Stimulated activated naive CD4-positive, alpha-beta T cell (primary cell): ENCODE measurements at regions not wholly inside any gene's neighbourhood (a gene's known extent, or its start where the extent isn't known, plus 50 kb on each side); places are given as distances from the start of the nearest gene placed in this dataset.
"Not testable (repeated sequence)": the region's sequence is repeated elsewhere in the genome, so short reads cannot be mapped to it uniquely, and the experiment has no call there.

ENCODE experiments used
- DNase-seq, 6 experiments: peaks; one replicate each; lab custom pipeline; 2025; lab: John Stamatoyannopoulos, UW

DNA sequence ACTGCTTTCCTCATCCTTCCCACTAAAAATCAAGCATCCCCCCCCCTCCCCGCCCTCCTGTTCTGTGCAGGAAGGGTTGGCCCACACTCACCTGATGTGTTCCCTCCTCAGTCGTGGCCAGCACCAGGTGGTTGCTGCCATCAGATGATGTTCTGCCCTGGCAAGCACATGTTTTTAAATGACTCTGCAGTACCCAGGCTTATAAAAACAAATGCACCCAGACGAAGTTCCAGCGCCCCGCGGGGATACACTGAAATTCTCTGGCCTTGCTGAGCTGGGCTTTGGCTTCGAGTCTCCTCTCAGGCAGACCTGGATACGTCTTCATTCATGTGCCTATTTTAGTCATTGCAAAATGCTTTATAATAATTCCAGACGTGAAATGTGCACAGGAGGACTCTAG is 316.3 kb downstream of the DLEU7 start:
- DNase-seq, result no peak

DNA sequence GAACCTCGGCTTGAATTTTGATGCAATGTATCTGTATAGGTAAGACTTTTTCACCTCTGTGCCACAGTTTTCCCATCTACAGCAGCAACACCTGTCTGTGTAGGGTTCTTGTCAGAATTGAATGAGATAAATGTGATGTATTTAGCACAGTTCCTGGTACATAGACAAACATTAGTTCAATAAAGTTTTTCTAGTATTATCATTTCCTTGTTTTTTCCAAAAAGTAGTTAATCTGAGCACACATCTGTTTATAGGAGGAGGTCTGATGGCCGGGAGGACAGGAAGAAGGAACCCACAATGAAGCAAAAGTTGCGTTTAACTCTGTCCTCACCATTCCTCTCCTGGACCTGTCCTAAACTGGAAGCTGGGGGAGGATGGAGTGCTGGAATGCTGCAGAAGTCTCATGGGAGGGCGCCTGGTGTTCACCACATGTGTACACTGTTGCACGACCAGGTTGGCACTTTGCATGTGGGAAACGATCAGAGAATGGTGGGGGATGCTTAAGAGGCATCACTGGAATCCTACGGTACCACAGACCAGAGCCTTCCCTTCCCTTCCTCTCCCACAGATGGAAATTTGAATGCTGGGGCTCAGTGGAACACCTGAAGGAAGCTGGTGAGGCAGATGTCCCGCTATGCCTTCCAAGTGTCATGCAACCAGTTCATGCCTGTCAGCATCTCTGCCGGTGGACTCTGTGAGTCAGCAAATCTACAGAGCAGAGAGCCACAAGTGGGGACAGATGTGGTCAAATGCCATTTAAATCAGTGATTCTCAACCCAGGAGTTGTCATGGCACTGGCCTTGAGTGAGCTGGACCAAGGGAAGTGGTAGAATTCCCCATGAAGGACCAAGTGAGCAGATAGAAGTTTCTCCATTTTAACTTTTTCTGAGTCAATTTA is 315.6 kb downstream of the DLEU7 start:
- no peak for DNase-seq

DNA sequence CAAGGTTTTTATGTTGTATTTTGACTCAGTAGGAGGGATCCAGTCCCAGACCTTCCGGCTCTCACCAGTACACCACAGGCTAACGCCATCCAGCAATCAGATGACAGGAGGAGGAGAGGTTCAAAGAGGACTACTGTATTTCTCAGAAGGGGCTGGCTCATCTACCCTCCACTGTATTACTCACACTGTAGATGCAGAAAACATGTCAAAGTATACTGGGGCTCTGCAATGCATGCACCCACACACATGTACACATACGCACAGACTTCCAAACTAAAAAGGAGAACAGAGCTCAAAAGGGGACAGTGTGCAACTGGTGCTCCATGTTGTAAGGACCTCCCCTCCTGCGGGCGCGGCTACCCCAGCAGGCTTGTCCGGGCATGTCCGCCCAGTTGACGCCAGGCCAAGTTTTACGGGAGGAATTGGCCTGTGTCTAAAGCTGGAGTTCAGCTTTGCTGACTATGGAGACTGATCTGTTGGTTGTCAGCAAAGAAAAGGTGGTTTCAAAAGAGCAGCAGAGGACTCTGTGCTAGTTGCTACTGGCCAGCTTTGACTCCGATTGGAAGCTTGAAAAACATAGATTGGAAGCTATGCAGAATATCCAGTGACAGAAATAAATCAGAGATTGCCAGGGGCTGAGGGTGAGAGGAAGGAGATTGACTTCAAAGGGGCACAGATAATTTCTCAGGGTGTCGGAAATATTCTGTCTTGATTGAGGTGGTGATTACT is 314.2 kb downstream of the DLEU7 start:
- no peak for DNase-seq

DNA sequence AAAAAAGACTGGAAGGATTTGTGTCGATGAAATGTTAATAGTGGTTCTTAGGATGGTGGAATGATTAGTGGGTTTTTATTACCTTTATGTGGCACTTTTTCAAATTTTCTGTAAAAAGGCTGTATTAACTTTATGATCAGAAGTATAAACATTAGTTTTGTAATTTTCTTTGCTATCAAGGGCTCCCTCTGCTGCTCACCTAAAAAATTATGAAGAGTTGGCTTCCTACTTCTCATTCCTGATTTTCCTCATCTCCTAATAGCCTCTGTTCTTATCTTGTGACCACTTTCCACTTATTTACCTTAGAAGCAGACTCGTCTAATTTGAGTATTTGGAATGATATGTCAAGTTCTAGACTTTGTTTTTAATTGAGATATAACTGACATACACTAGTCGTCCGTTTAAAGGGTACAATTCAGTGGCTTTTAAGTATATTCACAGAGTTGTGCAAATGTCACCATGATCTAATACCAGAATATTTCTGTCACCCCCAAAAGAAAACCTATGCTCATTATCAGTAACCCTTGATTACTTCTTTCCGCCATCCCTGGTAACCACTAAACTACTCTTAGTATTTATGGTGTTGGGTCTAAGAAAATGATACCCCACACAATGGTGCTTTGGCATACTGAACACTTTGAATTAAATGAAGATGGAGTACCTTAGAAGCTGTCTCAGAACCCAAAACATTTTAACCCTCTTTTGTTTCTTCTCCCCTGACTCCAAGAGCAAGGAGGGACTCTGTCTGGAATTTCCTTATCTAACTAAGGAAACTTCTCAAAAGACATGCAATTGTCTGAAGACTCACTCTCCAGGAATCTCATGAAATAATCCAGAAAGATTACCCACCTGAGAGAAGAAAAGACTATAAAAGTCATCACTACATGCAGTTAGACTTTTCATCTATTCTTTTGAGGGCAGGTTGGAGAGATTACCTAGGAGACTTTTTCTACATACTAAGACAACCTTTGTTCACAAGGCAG is 311.3 kb downstream of the DLEU7 start:
- no peak for DNase-seq

DNA sequence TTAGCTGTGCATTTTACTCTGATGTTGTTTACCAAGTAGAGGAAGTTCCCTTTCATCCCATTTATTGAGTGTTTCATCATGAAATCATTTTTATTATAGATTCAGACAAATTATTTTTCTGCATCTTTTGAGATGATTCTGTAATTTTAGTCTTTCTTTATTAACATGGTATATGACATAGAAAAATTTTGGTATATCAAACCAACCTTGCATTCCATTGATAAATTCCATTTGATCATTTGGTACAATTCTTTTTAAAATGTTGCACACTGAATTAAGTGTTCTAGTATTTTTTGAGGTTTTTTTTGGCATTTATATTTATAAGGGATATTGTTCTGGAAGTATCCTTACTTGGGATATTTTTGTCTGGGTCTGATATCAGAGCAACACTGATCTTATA is 308.4 kb downstream of the DLEU7 start:
- DNase-seq, result peak in 1 of 6 experiments; percentile 7

DNA sequence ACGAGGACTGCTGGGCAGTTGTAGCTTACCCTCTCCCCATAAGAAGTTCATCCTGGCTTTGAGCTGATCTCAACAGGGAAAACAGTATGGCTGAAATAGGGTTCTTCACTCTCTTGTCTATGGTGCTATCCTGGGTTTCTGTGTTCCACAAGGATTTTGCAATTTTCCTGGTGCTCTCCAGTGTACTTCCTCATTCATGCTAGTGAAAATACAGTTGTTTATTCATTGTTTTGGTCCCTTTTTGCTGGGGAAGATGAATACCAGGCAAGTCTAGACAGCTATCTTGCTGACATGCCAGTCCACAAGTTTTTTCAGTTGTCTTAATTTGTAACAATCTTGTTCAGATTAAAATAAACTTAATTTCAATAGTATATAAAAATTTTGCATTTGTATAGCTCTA is 306.5 kb downstream of the DLEU7 start:
- no peak for DNase-seq

DNA sequence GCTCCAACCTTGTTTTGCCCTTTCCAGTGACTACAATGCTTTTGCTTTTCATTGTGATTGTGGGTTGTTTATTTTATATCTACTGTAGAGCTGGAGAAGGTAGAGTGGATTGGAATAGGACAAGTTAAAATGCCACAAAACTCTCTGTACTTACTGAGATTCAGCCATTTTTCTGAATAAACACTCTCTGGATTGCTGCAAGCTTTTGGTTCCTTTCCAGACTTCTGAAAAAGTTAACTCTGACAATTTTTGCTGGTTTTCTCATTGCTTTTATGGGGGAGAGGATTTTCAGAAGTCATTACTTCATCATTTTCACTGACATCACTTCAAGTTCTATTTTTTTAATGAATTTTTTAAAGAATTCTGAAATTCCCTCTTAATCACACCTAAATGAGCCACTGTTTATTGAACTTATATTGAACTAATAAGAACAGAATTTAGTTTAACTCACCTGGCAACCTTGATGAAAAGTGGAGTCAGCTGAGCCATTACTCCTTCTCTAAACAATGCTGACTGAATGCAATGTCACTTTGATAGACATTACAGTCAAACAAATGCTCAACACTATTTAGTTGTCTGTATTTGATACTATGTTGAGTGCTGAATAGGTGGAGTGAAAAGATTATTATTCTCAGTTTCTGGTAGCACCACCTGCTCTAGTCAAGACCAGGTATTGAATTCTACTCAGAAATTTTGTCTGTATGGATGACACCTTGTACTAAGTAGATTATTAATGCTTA is 303.5 kb downstream of the DLEU7 start:
- no peak for DNase-seq

DNA sequence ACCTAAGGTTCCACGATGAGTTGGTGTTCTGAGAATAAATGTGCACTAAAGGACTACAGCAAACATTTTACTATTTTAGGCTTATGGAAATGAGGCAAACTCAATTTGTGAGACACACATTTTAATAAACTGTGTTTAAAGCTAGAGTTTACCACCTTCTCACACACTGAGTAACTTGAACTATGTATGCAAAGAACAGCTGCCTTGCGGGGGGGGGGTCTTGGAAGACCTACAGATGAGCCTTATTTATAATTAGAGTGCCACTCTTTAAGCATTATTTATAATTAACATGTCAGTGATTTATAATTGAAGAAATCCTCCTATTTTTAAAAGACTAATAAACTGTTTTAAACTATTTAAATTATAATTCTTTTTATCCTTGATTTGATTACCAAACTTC is 300.4 kb downstream of the DLEU7 start:
- no peak for DNase-seq

DNA sequence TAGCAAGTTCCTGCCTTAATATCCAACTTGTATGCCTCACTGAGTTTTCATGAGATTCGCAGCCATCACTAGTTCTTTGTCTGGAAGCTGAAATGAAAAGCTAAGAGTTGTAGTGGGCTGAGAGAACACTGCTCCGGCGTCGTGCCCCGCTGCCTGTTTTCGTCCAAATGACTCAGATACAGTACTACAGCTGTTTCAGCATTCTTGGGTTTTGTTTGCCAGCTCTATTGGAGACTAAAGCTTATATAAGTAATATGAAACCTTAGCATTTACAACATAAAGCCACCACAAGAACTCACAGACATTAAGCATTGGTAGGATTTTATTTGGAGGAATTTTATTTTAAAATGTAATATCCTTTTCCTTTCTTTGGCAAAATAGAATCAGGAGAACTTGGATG is 299.7 kb downstream of the DLEU7 start:
- no peak for DNase-seq

DNA sequence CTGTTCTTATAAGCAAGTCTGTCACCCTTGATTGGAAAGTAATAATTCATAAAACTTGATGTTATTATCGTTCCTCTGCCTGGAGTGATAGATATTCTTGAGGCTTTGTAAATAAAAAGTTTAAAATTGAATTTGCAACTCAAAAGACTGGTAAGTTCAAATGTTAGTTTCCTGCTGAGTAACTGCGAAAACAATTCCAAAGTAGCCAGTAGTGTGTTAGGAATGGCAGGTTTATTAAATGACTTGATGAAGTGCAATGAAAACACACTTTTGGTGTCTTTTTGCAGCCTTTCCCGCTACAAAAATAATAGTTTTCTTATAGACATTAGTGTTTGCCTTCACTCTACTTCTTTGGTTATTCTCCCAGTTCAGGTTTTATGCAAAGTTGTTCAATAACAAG is 299.3 kb downstream of the DLEU7 start:
- no peak for DNase-seq

DNA sequence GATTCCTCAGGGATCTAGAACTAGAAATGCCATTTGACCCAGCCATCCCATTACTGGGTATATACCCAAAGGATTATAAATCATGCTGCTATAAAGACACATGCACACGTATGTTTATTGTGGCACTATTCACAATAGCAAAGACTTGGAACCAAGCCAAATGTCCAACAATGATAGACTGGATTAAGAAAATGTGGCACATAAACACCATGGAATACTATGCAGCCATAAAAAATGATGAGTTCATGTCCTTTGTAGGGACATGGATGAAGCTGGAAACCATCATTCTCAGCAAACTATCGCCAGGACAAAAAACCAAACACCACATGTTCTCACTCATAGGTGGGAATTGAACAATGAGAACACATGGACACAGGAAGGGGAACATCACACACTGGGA is 296.3 kb downstream of the DLEU7 start:
- not testable (repeated sequence) for DNase-seq

DNA sequence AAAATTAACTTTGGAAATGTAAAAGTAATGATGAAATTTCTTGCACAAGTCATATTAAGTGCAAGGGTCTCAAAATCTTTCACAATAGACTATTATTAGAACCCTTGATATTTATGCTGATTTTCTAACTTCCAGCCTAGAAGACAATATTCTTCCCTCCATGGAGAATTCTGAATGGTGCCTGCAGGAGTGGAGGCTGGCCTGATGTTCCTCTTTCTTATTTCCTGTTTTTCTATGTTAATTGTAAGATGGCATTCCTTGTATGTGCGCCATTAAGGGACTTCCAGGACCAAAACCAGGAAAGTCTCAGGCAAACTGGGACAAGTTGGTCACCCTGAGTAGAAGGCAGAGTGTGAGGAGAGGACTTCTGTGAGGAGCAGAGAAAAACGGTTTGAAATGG is 294.9 kb downstream of the DLEU7 start:
- no peak for DNase-seq

DNA sequence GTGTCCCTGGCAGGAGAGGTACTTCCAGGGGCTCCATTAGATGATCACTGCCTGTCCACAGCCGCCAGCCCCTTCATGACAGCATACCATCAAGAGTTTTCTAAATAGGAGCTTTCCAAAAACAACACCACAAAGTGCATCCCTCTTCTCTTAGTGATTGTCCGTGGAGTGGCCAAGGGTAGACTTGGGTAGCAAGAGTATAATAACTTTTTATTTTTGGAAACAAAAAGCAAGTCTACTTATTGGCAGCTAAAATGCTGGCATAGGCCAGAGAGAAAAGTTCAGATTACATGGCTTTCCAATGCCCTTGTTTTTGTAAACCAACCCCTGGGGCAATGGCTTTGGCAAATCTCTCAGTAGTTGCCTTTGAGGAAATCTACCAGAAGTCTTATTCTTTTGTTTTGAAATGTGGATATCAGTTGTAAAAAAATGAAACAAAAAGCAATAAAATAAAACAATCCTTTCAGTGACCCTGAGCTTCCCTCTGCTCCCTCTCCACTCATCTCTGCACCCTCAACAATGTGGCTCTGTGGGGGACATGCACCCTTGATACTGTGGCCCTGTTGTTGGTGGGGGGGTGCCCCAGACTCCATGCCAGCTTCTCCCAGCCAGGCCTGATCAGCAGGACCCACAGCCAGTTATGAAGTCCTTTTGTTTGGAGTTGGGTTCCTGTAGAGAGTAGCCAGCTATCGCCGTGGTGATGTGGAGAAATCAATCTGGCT is 294.1 kb downstream of the DLEU7 start:
- DNase-seq, result no peak

DNA sequence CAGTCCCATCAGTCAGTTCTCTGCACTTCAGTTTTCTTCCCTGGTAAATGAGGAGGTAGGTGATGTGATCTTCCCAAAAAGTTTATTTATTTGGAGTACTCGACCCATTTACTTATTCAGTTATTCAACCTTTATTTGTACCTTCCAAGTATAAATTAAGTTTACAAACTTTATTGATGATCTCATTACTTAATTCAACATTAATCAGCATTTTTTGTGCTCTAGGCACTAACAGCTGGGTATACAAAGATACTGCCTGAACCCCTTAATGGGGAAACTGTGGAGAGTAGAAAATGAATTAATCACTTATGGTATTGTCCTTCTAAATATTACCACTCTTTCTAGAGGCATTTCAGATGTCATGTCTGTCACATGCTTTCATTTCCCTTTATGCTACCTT is 293.3 kb downstream of the DLEU7 start:
- no peak for DNase-seq

DNA sequence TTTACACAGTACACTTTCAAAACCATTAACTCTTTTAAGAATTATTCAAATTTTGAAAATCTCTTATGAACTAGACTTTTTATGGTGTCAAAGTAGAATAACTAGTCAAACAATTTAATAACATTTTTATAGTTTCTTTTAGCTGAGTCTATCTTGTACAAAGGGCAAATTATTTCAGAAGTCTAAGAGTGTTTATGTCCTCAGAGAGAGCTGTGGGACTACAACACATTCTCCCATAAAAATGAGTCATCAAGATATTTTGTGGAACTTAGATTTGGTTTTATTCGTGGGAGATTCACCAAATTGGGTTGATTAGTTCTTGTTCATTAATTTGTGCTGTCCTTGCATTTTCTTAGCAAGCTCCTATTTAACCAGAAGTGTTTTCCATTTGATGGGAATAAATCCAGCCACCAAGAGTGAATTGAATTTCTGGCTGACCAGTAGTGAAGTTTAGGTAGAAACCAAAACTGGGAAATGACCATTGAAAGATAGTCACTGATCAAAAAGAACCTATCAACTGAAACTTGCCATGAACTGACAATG is 291.0 kb downstream of the DLEU7 start:
- no peak for DNase-seq

DNA sequence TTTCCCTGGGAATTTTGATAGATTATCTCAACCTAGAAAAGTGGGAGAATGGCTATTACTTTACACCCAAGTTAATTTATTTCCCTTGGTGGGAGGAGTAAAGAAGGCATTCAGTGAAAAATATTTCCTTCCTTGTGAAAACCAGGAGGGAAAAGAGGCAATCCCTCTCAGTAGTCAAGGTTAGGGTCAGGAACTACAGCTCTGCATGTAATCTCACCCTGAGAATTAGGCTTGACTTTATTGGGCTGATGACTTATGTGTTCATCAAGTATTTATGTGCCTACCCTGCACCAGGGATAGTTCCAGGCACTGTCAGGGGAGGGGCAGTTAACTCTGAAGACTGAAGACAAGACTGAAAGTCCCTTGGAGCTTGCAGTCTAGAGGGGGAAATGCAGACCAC is 281.8 kb downstream of the DLEU7 start:
- no peak for DNase-seq

DNA sequence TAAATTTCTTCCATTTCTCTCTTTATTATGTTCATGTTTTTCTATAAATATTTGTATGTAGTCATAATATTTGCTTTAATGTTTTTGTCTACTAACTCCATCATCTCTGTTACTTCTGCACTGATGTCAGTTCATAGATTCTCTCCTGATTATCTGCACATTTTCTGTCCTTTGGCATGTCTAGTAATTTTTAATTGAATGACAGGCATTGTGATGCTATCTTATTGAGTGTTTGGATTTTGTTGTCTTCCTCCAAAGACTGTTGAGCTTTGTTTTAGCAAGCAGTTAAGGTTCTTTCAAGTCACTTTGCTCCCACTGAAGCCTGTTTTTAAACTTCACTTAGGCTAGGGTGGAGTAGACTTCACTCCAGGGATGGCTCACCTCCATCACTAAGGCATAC is 276.8 kb downstream of the DLEU7 start:
- no peak for DNase-seq

DNA sequence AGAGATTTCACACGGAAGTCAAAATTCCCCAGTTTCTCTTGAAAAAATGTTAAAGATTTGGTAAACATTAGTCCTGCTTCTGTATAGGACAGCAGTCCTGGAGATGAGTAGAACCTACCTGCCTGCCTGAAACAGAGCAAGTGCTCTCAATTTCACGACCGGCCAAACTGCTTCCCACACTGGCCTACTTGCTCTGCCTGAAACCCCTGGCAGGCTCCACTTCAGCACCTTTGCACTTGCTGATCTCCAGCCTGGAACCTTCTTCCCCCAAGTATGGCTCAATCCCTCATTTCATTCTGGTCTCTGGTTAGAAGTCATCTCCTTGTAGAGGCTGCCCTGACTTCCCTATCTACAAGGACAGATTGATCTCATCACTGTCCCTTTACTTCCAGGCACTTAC is 271.4 kb downstream of the DLEU7 start:
- no peak for DNase-seq

DNA sequence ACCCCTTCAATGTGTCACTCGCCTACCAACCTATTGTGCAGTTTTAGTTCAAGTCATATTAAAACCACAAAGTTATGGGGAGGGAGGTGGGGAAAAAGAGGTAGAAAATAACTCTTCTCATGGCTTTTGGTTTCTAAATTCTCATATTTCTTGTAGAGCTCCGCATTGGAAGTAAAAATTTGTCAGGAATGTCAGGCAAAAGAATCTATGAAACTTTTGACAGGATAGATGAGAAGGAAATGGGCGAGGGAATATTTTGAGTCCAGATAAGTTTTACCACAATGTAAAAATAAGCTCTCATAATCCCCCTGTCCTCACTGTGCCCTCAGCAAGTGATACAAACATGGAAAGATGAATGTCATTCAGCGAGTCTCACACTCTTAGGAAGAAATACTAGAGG is 270.4 kb downstream of the DLEU7 start:
- no peak for DNase-seq

DNA sequence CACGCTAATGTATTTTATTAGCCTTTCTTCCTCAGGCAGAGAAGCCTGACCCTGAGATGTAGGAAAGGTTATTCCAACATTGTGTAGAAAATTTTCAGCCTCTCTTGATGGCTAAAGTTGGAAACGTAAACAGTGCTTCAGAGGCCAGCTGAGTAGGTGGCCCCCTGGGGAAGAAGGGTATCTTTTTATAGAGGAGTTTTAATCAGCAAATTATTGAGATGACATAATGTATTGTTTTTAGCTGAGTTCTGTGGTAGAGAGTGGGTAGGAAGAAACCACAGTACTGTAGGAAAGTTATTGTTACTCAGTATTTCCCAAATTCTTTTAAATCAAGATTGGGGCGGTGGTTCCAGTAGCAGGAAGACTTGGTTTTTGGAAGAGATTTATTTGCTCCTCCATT is 268.8 kb downstream of the DLEU7 start:
- DNase-seq, result no peak

DNA sequence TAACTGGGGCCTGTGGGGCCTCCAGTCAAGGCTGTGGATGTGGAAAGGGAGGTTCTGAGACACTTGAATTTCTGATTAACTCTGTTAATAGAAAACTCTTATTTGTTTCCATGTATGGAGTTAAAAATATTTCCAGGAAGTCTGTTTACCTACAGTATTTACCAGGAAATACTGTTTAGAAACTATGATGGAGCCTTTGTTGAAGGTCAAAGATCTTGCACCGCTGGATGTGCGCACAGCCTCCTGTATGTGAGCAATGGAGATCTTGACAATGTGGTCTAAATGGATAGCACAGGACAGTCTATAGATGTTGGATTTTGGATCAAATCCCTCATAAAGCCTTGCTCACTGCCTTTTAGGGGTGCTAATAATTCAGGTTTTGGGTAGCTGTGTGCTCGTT is 268.4 kb downstream of the DLEU7 start:
- DNase-seq, result no peak
